ENCODE measurements at regions not wholly inside any gene's neighbourhood (a gene's known extent, or its start where the extent isn't known, plus 50 kb on each side); places are given as distances from the start of the nearest gene placed in this dataset.

DNA sequence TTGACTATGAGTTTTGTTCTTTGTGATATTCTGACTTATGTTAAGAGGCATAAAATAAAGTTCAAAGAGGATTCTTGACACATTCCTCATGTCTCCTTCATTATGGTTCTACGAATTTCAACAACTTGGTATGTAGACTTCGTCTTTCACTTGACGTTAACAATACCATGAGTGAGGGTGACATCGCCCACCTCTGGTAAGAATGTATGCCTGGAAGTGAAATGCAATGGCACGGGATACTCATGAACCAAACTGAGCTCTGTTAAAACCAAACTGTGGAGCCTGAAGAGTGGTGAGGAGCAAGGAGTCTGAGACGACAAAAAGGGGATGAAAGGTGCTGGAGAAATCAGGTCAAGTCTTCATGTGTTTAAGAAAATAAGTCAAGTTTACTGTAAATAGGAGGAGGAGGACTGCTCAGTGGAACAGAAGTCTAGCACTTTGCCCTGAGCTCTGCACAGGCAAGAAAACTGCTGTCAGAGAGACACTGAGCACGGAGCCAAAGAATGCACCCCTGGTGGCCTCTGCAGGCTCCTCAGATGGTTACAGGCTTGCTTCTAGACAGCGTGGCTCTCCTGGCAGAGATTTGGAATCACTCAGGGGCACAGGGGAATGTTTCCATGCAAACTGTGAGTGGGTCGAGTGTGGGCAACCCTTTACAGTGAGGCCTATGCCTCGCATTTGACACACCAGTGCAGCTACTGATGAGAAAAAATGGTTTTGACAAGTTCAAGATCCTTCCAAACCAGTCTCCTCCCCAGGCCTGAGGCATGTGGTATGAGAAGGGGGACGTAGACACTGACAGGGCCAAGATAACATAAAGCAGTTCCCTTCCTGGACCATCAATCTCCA is 470.1 kb downstream of the IRX1 start:
- ATAC-seq, result no peak
- Mint-ChIP-seq H3K4me1 (ENCODE audit: low read depth) (no peaks in the 10 kb centered on the region), H3K36me3 (ENCODE audit: insufficient read depth) (no peaks in the 10 kb centered on the region), H3K4me3 (no peak overlapping the region), H3K27me3 (ENCODE audit: low read depth) (no peaks in the 10 kb centered on the region), H3K9me3 (no peaks in the 10 kb centered on the region)
- no peak for DNase-seq

DNA sequence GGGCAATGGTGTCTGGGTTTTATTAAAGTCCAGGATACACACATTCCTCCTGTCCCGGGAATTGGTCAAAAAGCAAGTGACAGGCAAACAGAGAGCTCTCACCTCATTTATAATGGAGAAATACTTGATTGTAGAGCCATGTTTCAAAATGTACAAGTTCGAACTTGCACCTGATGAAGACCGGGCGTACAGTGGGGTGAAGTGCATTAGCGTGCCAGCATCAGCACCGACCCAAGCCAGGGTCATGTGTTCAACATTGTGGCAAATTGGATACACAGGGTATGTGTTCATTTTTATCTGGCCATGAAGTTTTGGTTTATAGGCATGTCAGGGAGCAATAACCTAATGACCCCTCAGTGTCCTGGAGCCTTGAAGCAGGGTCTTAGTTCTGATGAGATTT is 472.5 kb downstream of the IRX1 start:
- no peak overlapping the region for H3K4me3 Mint-ChIP-seq
- no peak for DNase-seq

GRCh38 chr5:4078544-4078943 is 482.9 kb downstream of the IRX1 start:
- no peak overlapping the region for H3K4me3 Mint-ChIP-seq
- DNase-seq (no peak), ATAC-seq (no peak)
- peaks cover 32% of the 10 kb centered on the region for H3K9me3 Mint-ChIP-seq
- H3K36me3 Mint-ChIP-seq (ENCODE audit: insufficient read depth), result no peaks in the 10 kb centered on the region
- H3K4me1 Mint-ChIP-seq (ENCODE audit: low read depth), result no peaks in the 10 kb centered on the region
- H3K27me3 Mint-ChIP-seq (ENCODE audit: low read depth), result no peaks in the 10 kb centered on the region

More for the DNA sequence above, 472.5 kb downstream of the IRX1 start:
- H3K36me3 Mint-ChIP-seq (ENCODE audit: insufficient read depth), result no peaks in the 10 kb centered on the region
- peaks cover 6% of the 10 kb centered on the region for H3K9me3 Mint-ChIP-seq
- H3K4me1 Mint-ChIP-seq (ENCODE audit: low read depth), result no peaks in the 10 kb centered on the region
- H3K27me3 Mint-ChIP-seq (ENCODE audit: low read depth), result no peaks in the 10 kb centered on the region
- ATAC-seq, result no peak

DNA sequence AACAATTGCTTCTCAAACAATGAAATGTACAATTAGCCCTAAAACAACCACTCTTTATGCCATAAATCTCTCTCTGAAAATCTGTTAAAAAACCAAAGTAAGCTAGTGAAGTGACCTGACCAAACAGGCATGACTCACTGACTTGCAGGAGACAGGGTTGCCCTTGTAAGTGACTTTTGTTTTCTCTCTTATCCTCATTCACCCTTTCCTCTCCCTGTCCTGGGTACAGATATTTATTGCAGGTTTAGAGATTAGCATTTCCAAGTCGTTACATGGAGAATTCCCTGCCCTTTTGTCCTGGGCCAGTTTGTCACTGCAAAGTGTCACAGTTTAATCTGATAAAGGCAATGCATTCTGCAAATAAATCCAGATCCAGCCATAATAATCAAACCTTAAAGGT is 484.2 kb downstream of the IRX1 start:
- Mint-ChIP-seq H3K9me3 (peaks cover 32% of the 10 kb centered on the region), H3K36me3 (ENCODE audit: insufficient read depth) (no peaks in the 10 kb centered on the region), H3K27me3 (ENCODE audit: low read depth) (no peaks in the 10 kb centered on the region), H3K4me3 (no peak overlapping the region), H3K4me1 (ENCODE audit: low read depth) (no peaks in the 10 kb centered on the region)
- no peak for ATAC-seq
- no peak for DNase-seq

GRCh38 chr5:4080370-4080769 is 484.7 kb downstream of the IRX1 start:
- Mint-ChIP-seq H3K4me1 (ENCODE audit: low read depth) (no peaks in the 10 kb centered on the region), H3K9me3 (peaks cover 29% of the 10 kb centered on the region), H3K4me3 (no peak overlapping the region), H3K36me3 (ENCODE audit: insufficient read depth) (no peaks in the 10 kb centered on the region), H3K27me3 (ENCODE audit: low read depth) (no peaks in the 10 kb centered on the region)
- DNase-seq (no peak), ATAC-seq (no peak)

DNA sequence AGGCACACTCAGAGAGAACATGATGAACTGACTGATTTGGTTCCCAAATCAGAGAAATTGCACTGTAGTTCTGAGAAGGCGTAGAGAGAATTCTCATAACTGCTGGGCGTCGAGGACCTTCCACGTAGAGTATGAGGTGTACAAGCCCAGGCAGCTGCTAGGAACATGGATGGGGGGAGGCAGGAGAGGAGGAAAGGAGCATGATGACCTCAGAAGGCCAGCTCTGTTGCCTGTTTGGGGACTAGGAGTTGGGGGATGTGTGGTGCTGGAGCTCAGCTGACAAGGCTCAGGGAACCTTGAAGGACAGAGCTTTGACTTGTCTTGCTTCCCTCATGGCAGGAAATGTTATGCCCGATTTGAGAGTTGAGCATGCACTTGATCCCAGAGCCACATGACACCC is 485.4 kb downstream of the IRX1 start:
- Mint-ChIP-seq H3K9me3 (peaks cover 29% of the 10 kb centered on the region), H3K4me3 (no peak overlapping the region), H3K36me3 (ENCODE audit: insufficient read depth) (no peaks in the 10 kb centered on the region), H3K4me1 (ENCODE audit: low read depth) (no peaks in the 10 kb centered on the region), H3K27me3 (ENCODE audit: low read depth) (no peaks in the 10 kb centered on the region)
- DNase-seq, result no peak
- no peak for ATAC-seq

DNA sequence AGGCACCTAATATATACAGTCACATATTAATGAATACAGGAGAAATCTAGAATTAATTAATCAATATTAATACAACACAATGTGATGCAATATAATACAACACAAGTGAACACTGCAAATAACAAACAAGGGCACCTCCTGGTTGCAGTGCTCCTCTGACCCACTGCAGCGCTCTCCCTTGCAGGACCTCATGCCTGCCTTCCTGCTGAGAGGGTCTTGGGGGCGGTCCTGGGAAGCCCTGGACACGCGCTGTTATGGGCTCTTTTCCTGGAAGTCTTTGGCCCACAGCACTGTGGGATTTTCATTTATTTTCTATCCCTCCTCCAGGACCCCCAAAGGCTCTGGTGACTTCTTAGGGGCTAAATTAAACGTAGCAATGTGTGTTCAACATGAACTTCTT is 485.8 kb downstream of the IRX1 start:
- no peaks in the 10 kb centered on the region for H3K36me3 Mint-ChIP-seq (ENCODE audit: insufficient read depth)
- H3K4me1 Mint-ChIP-seq (ENCODE audit: low read depth), result no peaks in the 10 kb centered on the region

DNA sequence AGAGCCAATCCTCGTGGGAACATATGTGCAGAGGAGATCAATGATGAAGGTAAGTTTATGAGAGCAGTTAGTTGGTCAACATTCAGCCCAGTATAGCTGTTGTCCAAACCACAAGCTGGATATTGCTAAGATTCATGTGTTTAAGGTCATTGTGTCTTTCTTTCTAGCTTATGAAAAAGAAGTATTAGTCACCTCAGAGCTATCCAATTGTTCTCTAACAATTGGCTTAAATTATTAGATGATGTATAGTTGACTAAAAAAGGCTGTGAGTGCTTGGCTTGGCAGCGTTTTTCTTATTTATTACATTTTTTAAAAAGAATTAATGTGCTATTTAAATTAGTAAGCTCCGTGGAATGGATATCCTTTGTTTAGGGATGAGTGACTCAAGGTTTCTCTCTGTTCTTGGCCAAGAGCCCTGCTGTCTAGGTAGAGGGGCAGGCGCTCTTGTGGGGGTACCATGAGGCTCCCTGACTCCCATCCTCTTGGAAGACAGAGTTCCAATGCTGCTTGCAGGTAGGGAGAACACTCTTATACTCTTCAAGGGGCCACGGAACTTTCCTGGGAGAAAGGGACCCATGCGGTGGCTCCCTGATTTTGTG is 487.4 kb downstream of the IRX1 start:
- no peaks in the 10 kb centered on the region for H3K36me3 Mint-ChIP-seq (ENCODE audit: insufficient read depth)
- no peaks in the 10 kb centered on the region for H3K4me1 Mint-ChIP-seq (ENCODE audit: low read depth)
- H3K27me3 Mint-ChIP-seq (ENCODE audit: low read depth), result no peaks in the 10 kb centered on the region
- peaks cover 15% of the 10 kb centered on the region for H3K9me3 Mint-ChIP-seq
- no peak for DNase-seq
- H3K4me3 Mint-ChIP-seq, result no peak overlapping the region
- no peak for ATAC-seq

More for the DNA sequence above, 485.8 kb downstream of the IRX1 start:
- ATAC-seq, result no peak
- Mint-ChIP-seq H3K4me3 (no peak overlapping the region), H3K27me3 (ENCODE audit: low read depth) (no peaks in the 10 kb centered on the region), H3K9me3 (peaks cover 26% of the 10 kb centered on the region)
- DNase-seq, result no peak

GRCh38 chr5:4083591-4084337 is 488.1 kb downstream of the IRX1 start:
- DNase-seq (no peak), ATAC-seq (no peak)
- Mint-ChIP-seq H3K36me3 (ENCODE audit: insufficient read depth) (no peaks in the 10 kb centered on the region), H3K9me3 (peaks cover 15% of the 10 kb centered on the region), H3K4me3 (no peak overlapping the region), H3K4me1 (ENCODE audit: low read depth) (no peaks in the 10 kb centered on the region), H3K27me3 (ENCODE audit: low read depth) (no peaks in the 10 kb centered on the region)

GRCh38 chr5:4086081-4086480 is 490.4 kb downstream of the IRX1 start:
- H3K4me1 Mint-ChIP-seq (ENCODE audit: low read depth), result no peaks in the 10 kb centered on the region
- ATAC-seq, result no peak
- no peak overlapping the region for H3K4me3 Mint-ChIP-seq

DNA sequence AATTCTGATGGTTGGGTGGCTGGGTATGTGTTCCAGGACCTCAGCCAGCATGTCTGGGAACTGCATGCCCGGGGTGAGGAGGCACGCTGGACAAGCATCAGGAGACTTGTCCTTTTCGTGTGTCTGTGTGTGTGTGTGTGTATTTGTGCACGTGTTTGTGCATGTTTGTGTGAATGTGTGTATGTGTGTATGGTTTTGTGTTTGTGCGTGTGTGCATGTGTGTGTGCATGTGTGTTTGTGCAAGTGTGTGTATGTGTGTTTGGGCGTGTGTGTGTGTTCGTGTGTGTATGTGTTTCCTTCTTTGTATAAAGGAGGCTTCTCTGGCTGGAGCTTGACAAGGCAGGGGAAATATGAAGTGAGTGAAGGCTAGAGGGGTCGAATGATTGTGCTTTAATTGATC is 491.5 kb downstream of the IRX1 start:
- no peak for ATAC-seq
- no peaks in the 10 kb centered on the region for H3K36me3 Mint-ChIP-seq (ENCODE audit: insufficient read depth)

More at GRCh38 chr5:4086081-4086480, 490.4 kb downstream of the IRX1 start:
- DNase-seq, result no peak
- H3K36me3 Mint-ChIP-seq (ENCODE audit: insufficient read depth), result no peaks in the 10 kb centered on the region
- H3K27me3 Mint-ChIP-seq (ENCODE audit: low read depth), result no peaks in the 10 kb centered on the region
- H3K9me3 Mint-ChIP-seq, result no peaks in the 10 kb centered on the region

DNA sequence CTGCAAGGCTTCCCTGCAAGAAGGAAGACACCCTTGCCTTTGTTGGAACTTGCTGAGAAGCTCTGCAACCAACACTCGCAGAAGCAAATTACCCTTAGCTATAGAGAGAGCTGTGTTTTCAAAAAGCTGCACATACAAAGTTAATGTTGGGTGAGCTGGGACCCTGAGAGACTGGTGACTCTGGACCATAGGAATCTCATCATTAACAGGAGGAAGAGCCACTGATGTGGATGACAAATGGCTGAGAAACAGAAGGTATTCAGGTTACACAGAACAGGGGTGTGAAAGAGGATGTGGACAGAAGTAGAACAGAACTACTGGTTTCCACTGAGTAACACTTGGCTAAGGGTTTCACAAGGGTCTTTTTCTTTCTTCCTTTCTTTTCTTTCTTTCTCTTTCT is 493.5 kb downstream of the IRX1 start:
- no peak for ATAC-seq

More for the DNA sequence above, 491.5 kb downstream of the IRX1 start:
- H3K4me1 Mint-ChIP-seq (ENCODE audit: low read depth), result no peaks in the 10 kb centered on the region
- no peak overlapping the region for H3K4me3 Mint-ChIP-seq
- no peaks in the 10 kb centered on the region for H3K9me3 Mint-ChIP-seq
- DNase-seq, result no peak
- no peaks in the 10 kb centered on the region for H3K27me3 Mint-ChIP-seq (ENCODE audit: low read depth)

GRCh38 chr5:4093236-4093635 is 497.6 kb downstream of the IRX1 start:
- no peaks in the 10 kb centered on the region for H3K36me3 Mint-ChIP-seq (ENCODE audit: insufficient read depth)
- no peaks in the 10 kb centered on the region for H3K27me3 Mint-ChIP-seq (ENCODE audit: low read depth)
- DNase-seq (no peak), ATAC-seq (no peak)
- H3K4me1 Mint-ChIP-seq (ENCODE audit: low read depth), result no peaks in the 10 kb centered on the region
- H3K9me3 Mint-ChIP-seq, result peaks cover 12% of the 10 kb centered on the region
- H3K4me3 Mint-ChIP-seq, result no peak overlapping the region

More for the DNA sequence above, 493.5 kb downstream of the IRX1 start:
- Mint-ChIP-seq H3K9me3 (peaks cover 4% of the 10 kb centered on the region), H3K27me3 (ENCODE audit: low read depth) (no peaks in the 10 kb centered on the region), H3K4me3 (no peak overlapping the region), H3K36me3 (ENCODE audit: insufficient read depth) (no peaks in the 10 kb centered on the region), H3K4me1 (ENCODE audit: low read depth) (no peaks in the 10 kb centered on the region)
- no peak for DNase-seq

- Mint-ChIP-seq H3K4me3 (no peak overlapping the region), H3K36me3 (ENCODE audit: insufficient read depth) (no peaks in the 10 kb centered on the region), H3K27me3 (ENCODE audit: low read depth) (no peaks in the 10 kb centered on the region), H3K9me3 (peaks cover 15% of the 10 kb centered on the region), H3K4me1 (ENCODE audit: low read depth) (no peaks in the 10 kb centered on the region)
- ATAC-seq, result no peak
- no peak for DNase-seq
Measured at GRCh38 chr5:4093970-4094369, 498.3 kb downstream of the IRX1 start.
